EL (cell line): ENCODE measurements at regions not wholly inside any gene's neighbourhood (a gene's known extent, or its start where the extent isn't known, plus 50 kb on each side); places are given as distances from the start of the nearest gene placed in this dataset.
"Not testable (repeated sequence)": the region's sequence is repeated elsewhere in the genome, so short reads cannot be mapped to it uniquely, and the experiment has no call there.

Experiments used
- DNase-seq: peaks from one replicate; pipeline ENCODE4 v3.0.0-alpha.2; 2016

- no peak for DNase-seq
These were observed 326.3 kb downstream of the OSTF1 start for GRCh38 chr9:75414371-75415160.

- DNase-seq, result no peak
These were observed 329.2 kb downstream of the OSTF1 start for GRCh38 chr9:75417471-75417870.

GRCh38 chr9:75418518-75418917 is 330.2 kb downstream of the OSTF1 start:
- no peak for DNase-seq

GRCh38 chr9:75422944-75423522 is 334.7 kb downstream of the OSTF1 start:
- DNase-seq, result no peak

GRCh38 chr9:75429531-75430475 is 341.5 kb downstream of the OSTF1 start:
- no peak for DNase-seq

- DNase-seq, result no peak
These were observed 343.1 kb downstream of the OSTF1 start for GRCh38 chr9:75431375-75431774.

- no peak for DNase-seq
These were observed 344.1 kb downstream of the OSTF1 start for GRCh38 chr9:75432386-75432785.

GRCh38 chr9:75432888-75433287 is 344.6 kb downstream of the OSTF1 start:
- no peak for DNase-seq

- DNase-seq, result no peak
These were observed 350.4 kb downstream of the OSTF1 start for GRCh38 chr9:75438716-75439115.

- no peak for DNase-seq
These were observed 352.6 kb downstream of the OSTF1 start for GRCh38 chr9:75440914-75441313.

GRCh38 chr9:75445144-75445543 is 356.8 kb downstream of the OSTF1 start:
- DNase-seq, result no peak

- no peak for DNase-seq
These were observed 359.0 kb downstream of the OSTF1 start for GRCh38 chr9:75447281-75447680.

- no peak for DNase-seq
These were observed 360.0 kb downstream of the OSTF1 start for GRCh38 chr9:75448281-75448680.

GRCh38 chr9:75448955-75449354 is 360.6 kb downstream of the OSTF1 start:
- no peak for DNase-seq

- no peak for DNase-seq
These were observed 362.7 kb downstream of the OSTF1 start for GRCh38 chr9:75451045-75451444.

- no peak for DNase-seq
These were observed 363.2 kb downstream of the OSTF1 start for GRCh38 chr9:75451505-75451904.

GRCh38 chr9:75452512-75452911 is 364.2 kb downstream of the OSTF1 start:
- DNase-seq, result no peak

- no peak for DNase-seq
These were observed 365.7 kb downstream of the OSTF1 start for GRCh38 chr9:75454043-75454442.

GRCh38 chr9:75454891-75455290 is 366.6 kb downstream of the OSTF1 start:
- DNase-seq, result no peak

- DNase-seq, result no peak
These were observed 367.2 kb downstream of the OSTF1 start for GRCh38 chr9:75455444-75455921.

GRCh38 chr9:75456698-75457097 is 368.4 kb downstream of the OSTF1 start:
- DNase-seq, result no peak

- DNase-seq, result no peak
These were observed 369.2 kb downstream of the OSTF1 start for GRCh38 chr9:75457474-75458011.

- DNase-seq, result not testable (repeated sequence)
These were observed 371.0 kb downstream of the OSTF1 start for GRCh38 chr9:75459311-75459710.
